Colon (tissue), 2 donors: ENCODE measurements at regions not wholly inside any gene's neighbourhood (a gene's known extent, or its start where the extent isn't known, plus 50 kb on each side); places are given as distances from the start of the nearest gene placed in this dataset.
"Not testable (repeated sequence)": the region's sequence is repeated elsewhere in the genome, so short reads cannot be mapped to it uniquely, and the experiment has no call there.

Source experiments
- FAIRE-seq: peaks from 2 replicates; lab custom pipeline; 2012; peaks lifted over from hg19 to GRCh38; lab: Jason Lieb, UNC
- donor health status: control.
- donor health status: control.

- no peak for FAIRE-seq
Observed at GRCh38 chr13:24618011-24618955, 61.9 kb upstream of the ATP12A start.

GRCh38 chr13:24619282-24619681 is 60.9 kb upstream of the ATP12A start:
- no peak for FAIRE-seq

GRCh38 chr13:24622481-24623148 is 57.6 kb upstream of the ATP12A start:
- not testable (repeated sequence) for FAIRE-seq

- no peak for FAIRE-seq
Observed at GRCh38 chr13:24623149-24623665, 57.0 kb upstream of the ATP12A start.

- FAIRE-seq: no peak
Observed at GRCh38 chr13:24624363-24624762, 55.8 kb upstream of the ATP12A start.

- FAIRE-seq: no peak
Observed at GRCh38 chr13:24624801-24625231, 55.4 kb upstream of the ATP12A start.

DNA sequence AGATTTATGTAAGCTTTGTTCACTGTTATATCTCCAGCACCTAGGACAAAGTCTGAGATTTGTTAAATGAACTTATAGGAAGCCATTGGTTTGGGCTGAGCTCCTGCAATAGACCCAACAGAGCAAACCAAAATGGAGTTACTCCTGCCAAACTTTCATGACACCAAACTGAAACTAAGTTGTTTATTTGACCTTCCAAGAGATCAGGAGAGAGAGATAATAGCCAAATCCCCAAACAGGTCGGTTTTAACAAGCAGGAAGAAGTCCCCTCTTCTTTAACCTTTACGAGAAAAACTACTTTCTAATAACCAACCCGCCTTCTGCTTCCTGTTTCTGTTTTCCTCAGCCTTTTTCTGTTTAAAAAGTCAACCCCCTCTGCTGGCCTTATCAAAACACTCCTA is 54.9 kb upstream of the ATP12A start:
- FAIRE-seq: no peak

DNA sequence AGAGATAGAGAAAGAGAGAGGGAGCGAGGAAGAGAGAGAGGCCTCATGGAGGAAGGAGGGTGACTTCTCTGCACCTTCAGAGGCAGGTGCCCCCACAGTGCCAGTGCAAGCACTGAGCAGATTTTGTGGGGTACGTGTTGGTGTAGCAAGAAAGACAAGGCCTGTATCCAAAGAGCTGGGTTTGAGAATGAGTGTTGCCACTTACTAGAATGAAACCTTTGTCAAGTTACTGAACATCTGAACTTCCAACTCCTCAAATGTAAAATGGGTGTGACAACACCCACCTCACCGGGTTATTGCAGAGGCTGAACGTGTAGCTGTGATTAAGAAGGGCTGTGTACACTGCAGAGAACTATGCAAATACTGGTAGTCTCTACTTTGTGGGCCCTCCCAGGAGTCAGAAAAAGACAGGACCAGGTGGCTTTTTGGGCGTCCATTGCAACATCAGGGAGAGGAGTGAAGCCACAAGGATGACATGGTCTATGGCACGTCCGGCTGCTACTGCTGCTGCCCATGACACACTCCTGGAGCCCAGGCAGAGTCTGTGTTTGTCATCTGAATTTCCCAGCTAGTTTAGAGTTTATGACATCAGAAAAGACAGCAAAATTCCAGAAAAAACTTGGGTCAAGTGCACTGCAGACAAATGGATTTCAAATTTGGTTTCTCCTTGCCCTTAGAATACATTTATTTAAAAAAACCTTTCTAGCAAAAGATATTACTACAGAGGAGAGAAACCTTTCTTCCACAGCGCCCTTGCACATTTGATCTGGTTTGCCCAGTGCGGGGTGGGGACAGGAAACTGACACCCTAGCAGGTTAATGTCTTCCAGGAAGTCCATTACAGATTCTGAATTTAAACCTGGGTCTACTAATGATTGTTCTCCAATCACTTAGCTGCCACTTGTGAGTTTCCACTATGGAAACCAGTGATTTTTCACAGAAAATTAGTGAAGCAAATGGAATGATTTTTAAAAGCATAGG is 54.0 kb upstream of the ATP12A start:
- no peak for FAIRE-seq

DNA sequence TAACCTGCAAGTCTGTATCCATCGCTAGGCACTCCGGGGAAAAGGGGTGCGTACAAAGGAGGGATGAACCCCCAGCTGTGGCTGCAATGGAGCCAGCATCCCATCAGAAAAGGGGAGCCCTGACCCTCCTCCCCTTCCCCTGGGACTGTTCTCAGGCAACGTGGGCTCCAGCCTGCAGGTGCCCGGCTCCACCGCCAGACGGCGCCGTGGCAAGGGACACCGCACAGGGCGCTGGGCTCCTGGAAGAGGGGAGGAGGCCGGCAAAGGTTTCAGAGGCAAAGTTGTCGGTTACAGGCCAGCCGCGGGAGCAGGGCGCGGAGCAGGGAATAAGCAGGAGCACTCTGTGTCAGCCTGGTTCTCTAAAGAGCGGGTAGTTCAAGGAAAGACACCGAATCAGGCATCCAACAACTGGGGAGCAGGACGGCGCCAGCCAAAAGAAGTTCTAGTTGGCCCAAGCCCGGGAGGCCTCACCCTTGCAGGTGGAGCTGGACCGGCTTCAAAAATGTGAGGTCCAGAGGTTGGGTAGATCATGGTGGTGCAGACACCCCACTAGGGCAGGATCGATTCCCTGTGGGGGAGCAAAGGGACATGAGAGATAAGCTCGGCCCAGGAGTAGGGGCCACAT is 53.0 kb upstream of the ATP12A start:
- no peak for FAIRE-seq

DNA sequence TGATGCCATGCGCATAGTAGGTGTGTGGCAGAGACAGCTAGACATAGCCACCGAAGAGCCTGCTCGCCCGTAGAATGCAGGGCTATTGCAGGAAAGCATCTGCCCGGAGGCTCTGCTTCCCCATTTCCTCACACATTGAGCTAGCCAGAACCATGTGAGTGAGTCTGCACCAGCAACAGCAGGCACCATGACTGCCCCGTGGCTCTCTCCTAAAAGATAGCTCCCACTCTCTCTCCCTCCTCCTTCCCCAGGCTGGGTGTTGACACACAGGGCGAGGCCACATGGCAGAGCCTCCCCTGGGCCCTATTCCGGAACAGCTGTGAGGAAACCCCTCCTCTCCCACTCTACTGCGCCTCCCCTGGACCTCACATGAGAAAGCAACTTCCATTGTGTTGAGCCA is 52.3 kb upstream of the ATP12A start:
- no peak for FAIRE-seq

DNA sequence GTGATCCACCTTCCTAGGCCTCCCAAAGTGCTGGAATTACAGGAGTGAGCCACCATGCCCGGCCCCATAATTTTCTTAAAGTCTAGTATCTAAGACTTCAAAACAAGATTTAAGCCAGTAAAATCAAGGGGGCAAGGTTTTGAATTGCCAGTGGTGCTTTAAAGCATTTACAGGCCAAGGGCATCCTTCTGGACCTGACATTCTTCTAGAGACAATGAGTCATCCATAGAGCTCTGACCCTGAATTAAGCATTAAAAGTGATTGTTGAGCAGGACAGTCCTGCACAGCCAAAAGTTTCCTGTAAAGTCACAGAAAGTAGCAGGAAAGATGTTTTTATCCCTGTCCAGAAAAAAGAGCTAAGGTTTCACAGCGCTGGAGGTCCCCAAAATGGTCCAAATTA is 50.9 kb upstream of the ATP12A start:
- FAIRE-seq: no peak

DNA sequence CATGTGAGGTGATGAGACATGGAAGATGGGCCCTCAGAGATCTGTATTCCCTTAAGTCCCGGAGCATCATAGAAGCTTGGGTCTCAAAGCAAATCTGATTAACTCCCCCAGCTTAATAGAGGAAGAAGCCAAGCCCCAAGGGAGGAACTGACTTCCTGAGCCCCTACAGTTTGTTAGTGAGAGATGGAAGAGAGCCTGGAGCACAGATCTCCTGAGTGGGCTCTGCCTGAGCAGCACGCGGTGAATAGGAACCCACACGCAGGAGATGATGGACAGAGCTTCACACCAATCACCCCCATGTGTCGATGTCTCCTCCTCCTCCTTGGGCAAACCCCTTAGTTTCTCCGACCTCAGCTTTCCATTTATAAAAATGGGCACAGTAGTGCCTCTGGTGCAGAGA is 50.1 kb upstream of the ATP12A start:
- FAIRE-seq: no peak
